ENCODE measurements at regions not wholly inside any gene's neighbourhood (a gene's known extent, or its start where the extent isn't known, plus 50 kb on each side); places are given as distances from the start of the nearest gene placed in this dataset.

- ChIA-PET POLR2A (no interaction called here), CTCF (no interaction called here)
- no peak for DNase-seq (ENCODE audit: extremely low spot score)
- TF ChIP-seq SUZ12 (IDR thresholded peaks at IDR 0.05) (no peak), LEF1 (IDR thresholded peaks at IDR 0.05; ENCODE audit: borderline replicate concordance) (no peak), CTBP1 (IDR thresholded peaks at IDR 0.05; ENCODE audit: borderline replicate concordance) (no peak), FOXM1 (IDR thresholded peaks at IDR 0.05; ENCODE audit: borderline replicate concordance) (no peak), HDGF (IDR thresholded peaks at IDR 0.05; ENCODE audit: borderline replicate concordance) (no peak), SP1 (IDR thresholded peaks at IDR 0.05) (no peak), BHLHE40 (IDR thresholded peaks at IDR 0.05; ENCODE audit: borderline replicate concordance) (no peak), L3MBTL2 (conservative IDR thresholded peaks at IDR 0.05) (no peak), ARNT (IDR thresholded peaks at IDR 0.05) (no peak), ELF4 (IDR thresholded peaks at IDR 0.05) (no peak), FOXA1 (IDR thresholded peaks at IDR 0.05) (no peak), ZNF384 (IDR thresholded peaks at IDR 0.05) (no peak), TARDBP (IDR thresholded peaks at IDR 0.05) (no peak), FOXK2 (IDR thresholded peaks at IDR 0.05) (no peak), NFRKB (IDR thresholded peaks at IDR 0.05) (no peak)
- TF ChIP-seq, protein P1, sequence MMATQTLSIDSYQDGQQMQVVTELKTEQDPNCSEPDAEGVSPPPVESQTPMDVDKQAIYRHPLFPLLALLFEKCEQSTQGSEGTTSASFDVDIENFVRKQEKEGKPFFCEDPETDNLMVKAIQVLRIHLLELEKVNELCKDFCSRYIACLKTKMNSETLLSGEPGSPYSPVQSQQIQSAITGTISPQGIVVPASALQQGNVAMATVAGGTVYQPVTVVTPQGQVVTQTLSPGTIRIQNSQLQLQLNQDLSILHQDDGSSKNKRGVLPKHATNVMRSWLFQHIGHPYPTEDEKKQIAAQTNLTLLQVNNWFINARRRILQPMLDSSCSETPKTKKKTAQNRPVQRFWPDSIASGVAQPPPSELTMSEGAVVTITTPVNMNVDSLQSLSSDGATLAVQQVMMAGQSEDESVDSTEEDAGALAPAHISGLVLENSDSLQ (IDR thresholded peaks at IDR 0.05) = no peak
Measured at GRCh38 chr3:16728770-16729745, 123.8 kb upstream of the DAZL start.

- POLR2A ChIA-PET = no interaction called here
- no peak for DNase-seq (ENCODE audit: extremely low spot score)
- CTCF ChIA-PET = interaction anchor here (0.7 kb wide), 1 partner anchor 494 kb away, joined by 3 read pairs; no protein-coding TSS in a partner anchor
- no peak for TF ChIP-seq SP1 (IDR thresholded peaks at IDR 0.05)
- TF ChIP-seq L3MBTL2 (conservative IDR thresholded peaks at IDR 0.05) = no peak
- no peak for TF ChIP-seq CTBP1 (IDR thresholded peaks at IDR 0.05; ENCODE audit: borderline replicate concordance)
- TF ChIP-seq ELF4 (IDR thresholded peaks at IDR 0.05) = no peak
- no peak for TF ChIP-seq HDGF (IDR thresholded peaks at IDR 0.05; ENCODE audit: borderline replicate concordance)
- TF ChIP-seq BHLHE40 (IDR thresholded peaks at IDR 0.05; ENCODE audit: borderline replicate concordance) = no peak
- TF ChIP-seq, protein P1 (IDR thresholded peaks at IDR 0.05) = no peak
- TF ChIP-seq ARNT (IDR thresholded peaks at IDR 0.05) = no peak
- TF ChIP-seq FOXA1 (IDR thresholded peaks at IDR 0.05) = no peak
- no peak for TF ChIP-seq TARDBP (IDR thresholded peaks at IDR 0.05)
Measured at GRCh38 chr3:16738451-16738850, 133.2 kb upstream of the DAZL start.

GRCh38 chr3:16739541-16740105, 134.4 kb upstream of the DAZL start:
- DNase-seq (ENCODE audit: extremely low spot score) = no peak
- TF ChIP-seq BHLHE40 (IDR thresholded peaks at IDR 0.05; ENCODE audit: borderline replicate concordance) (no peak), SP1 (IDR thresholded peaks at IDR 0.05) (no peak), FOXA1 (IDR thresholded peaks at IDR 0.05) (no peak), ELF4 (IDR thresholded peaks at IDR 0.05) (no peak), TARDBP (IDR thresholded peaks at IDR 0.05) (no peak), FOXM1 (IDR thresholded peaks at IDR 0.05; ENCODE audit: borderline replicate concordance) (no peak), HDGF (IDR thresholded peaks at IDR 0.05; ENCODE audit: borderline replicate concordance) (no peak), L3MBTL2 (conservative IDR thresholded peaks at IDR 0.05) (no peak), CTBP1 (IDR thresholded peaks at IDR 0.05; ENCODE audit: borderline replicate concordance) (no peak), NFRKB (IDR thresholded peaks at IDR 0.05) (no peak), ZNF384 (IDR thresholded peaks at IDR 0.05) (no peak), FOXK2 (IDR thresholded peaks at IDR 0.05) (no peak), LEF1 (IDR thresholded peaks at IDR 0.05; ENCODE audit: borderline replicate concordance) (no peak), ARNT (IDR thresholded peaks at IDR 0.05) (no peak), SUZ12 (IDR thresholded peaks at IDR 0.05) (no peak)
- TF ChIP-seq, protein P1 (IDR thresholded peaks at IDR 0.05) = no peak

DNA sequence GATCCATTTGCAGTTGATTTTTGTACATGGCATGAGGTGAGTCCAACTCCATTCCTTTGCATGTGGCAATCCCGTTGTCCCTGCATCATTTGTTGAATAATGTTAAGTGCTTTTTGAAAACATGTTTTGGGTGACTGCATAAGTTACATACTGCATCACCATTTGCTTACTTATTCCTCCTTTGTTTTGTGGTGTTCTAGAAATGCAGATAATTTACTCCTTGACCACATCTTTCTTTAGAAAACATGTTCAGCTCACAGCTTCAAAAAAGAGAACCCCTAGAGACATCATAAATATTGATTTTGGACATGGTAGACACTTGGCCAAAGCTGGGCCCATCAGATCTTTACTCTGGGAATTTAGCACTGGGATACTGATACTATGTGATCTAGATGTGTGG, 135.3 kb upstream of the DAZL start:
- no peak for DNase-seq (ENCODE audit: extremely low spot score)
- POLR2A ChIA-PET = no interaction called here
- CTCF ChIA-PET = no interaction called here
- TF ChIP-seq ELF4 (IDR thresholded peaks at IDR 0.05) = no peak
- TF ChIP-seq SP1 (IDR thresholded peaks at IDR 0.05) = no peak
- no peak for TF ChIP-seq FOXA1 (IDR thresholded peaks at IDR 0.05)
- no peak for TF ChIP-seq ARNT (IDR thresholded peaks at IDR 0.05)
- TF ChIP-seq ZNF384 (IDR thresholded peaks at IDR 0.05) = no peak
- no peak for TF ChIP-seq BHLHE40 (IDR thresholded peaks at IDR 0.05; ENCODE audit: borderline replicate concordance)
- TF ChIP-seq FOXM1 (IDR thresholded peaks at IDR 0.05; ENCODE audit: borderline replicate concordance) = no peak
- TF ChIP-seq HDGF (IDR thresholded peaks at IDR 0.05; ENCODE audit: borderline replicate concordance) = no peak
- no peak for TF ChIP-seq FOXK2 (IDR thresholded peaks at IDR 0.05)

More at GRCh38 chr3:16739541-16740105, 134.4 kb upstream of the DAZL start:
- CTCF ChIA-PET = no interaction called here
- POLR2A ChIA-PET = no interaction called here

GRCh38 chr3:16741103-16741758, 136.0 kb upstream of the DAZL start:
- POLR2A ChIA-PET = no interaction called here
- CTCF ChIA-PET = no interaction called here
- DNase-seq (ENCODE audit: extremely low spot score) = no peak
- no peak for TF ChIP-seq L3MBTL2 (conservative IDR thresholded peaks at IDR 0.05)

Measured in HEK293T (cell line).